Activated CD8-positive, alpha-beta memory T cell treated with anti-CD3 and anti-CD28 coated beads for 36 hours (primary cell): ENCODE measurements at regions not wholly inside any gene's neighbourhood (a gene's known extent, or its start where the extent isn't known, plus 50 kb on each side); places are given as distances from the start of the nearest gene placed in this dataset.

Experiments
- CTCF ChIA-PET: fragments of 350-600 bp; sonication (Branson Sonifier 250); formaldehyde crosslinking; loops from one replicate; lab custom pipeline; 2021; ENCODE audit warnings: antibody characterized with exemption; lab: Charles Lee
- POLR2A ChIA-PET: fragments of 350-600 bp; sonication (Branson Sonifier 250); formaldehyde crosslinking; loops from one replicate; lab custom pipeline; 2021; ENCODE audit warnings: antibody characterized with exemption; lab: Charles Lee

GRCh38 chr4:122555216-122555615, 65.7 kb downstream of the IL21 start:
- POLR2A ChIA-PET: no interaction called here
- CTCF ChIA-PET: no interaction called here

DNA sequence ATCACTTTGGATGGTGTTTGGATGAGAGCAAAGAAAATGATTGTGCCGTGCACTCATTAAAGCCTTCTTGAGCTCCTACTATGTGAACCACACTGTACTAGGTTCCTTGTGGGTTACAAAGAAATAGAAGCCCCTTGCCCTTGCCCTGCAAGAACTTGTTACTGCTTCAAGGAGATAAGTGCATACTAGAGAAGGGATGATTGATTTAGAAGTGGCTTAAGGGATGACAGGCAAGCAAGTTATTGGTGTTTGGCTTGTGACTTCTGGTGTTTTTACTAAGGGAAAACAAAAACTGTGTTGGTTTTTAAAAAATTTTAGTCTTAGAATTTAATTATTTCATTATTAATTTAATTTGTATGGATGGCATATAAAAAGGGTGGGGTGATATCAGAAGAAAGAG, 67.4 kb downstream of the IL21 start:
- CTCF ChIA-PET: no interaction called here
- POLR2A ChIA-PET: no interaction called here

- ChIA-PET CTCF (no interaction called here), POLR2A (no interaction called here)
Observed at GRCh38 chr4:122552898-122553297, 68.0 kb downstream of the IL21 start.

GRCh38 chr4:122548886-122549630, 71.8 kb downstream of the IL21 start:
- ChIA-PET POLR2A (no interaction called here), CTCF (no interaction called here)

DNA sequence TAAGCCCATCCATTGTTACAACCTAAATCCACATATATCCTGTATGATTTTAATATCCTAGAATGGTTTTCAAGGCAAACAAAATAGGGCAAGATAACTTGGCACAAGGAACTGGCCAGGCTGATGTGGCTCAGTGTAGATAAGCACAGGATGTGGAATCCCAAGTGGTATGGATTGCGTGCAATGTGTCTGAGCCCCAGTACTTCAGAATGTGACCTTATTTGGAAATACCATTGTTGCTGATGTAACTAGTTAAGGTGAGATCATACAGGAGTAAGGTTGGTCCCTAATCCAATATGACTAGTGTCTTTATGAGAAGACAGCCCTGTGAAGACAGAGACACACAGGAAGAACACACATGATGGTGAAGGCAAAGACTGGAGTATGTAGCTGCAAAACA, 72.4 kb downstream of the IL21 start:
- ChIA-PET CTCF (no interaction called here), POLR2A (no interaction called here)

- ChIA-PET POLR2A (no interaction called here), CTCF (interaction anchor here (1.1 to 1.9 kb wide), 2 partner anchors 9 to 36 kb away, joined by 3 to 5 read pairs; no protein-coding TSS in a partner anchor)
Observed at GRCh38 chr4:122542411-122543236, 78.2 kb downstream of the IL21 start.

- POLR2A ChIA-PET: no interaction called here
- CTCF ChIA-PET: interaction anchor here (0.9 to 1.9 kb wide), 4 partner anchors 9 to 89 kb away, joined by 3 to 5 read pairs (median 3); no protein-coding TSS in a partner anchor
Observed at GRCh38 chr4:122541996-122542395, 78.9 kb downstream of the IL21 start.

- CTCF ChIA-PET: no interaction called here
Observed at GRCh38 chr4:122540838-122541237, 80.0 kb downstream of the IL21 start.

DNA sequence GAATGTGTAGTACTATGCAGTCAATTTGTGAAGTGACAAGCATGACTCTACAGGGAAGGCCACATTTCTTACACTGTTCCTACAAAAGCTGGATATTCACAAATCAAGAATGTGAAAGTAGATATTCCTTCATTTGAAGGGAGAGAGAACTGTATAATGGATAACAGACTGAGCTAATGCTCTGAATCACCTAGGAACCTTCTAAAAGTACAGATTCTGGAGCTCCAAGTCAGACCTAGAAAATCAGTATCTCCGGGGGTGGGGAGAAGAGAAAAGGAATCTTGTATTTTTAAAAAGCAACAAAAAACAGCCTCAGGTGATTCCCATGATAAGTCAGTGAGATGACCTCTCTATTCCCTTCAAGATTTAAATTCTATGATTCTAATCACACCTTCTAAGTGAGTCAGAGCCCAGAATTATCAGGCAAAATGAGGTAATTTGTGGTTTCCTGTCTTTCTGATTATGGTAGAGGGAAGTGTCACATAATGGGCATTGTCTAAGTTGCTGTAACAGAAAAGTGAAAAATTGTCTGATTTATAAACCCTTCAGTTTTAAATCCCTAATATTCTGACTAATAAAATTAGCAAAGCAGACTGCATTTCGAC, 80.9 kb downstream of the IL21 start:
- ChIA-PET POLR2A (no interaction called here), CTCF (no interaction called here)

More at GRCh38 chr4:122540838-122541237, 80.0 kb downstream of the IL21 start:
- POLR2A ChIA-PET: no interaction called here

- POLR2A ChIA-PET: no interaction called here
- CTCF ChIA-PET: no interaction called here
Observed at GRCh38 chr4:122537388-122538135, 81.0 kb upstream of the IL2 start.

GRCh38 chr4:122536001-122536400, 79.5 kb upstream of the IL2 start:
- ChIA-PET POLR2A (no interaction called here), CTCF (no interaction called here)

- POLR2A ChIA-PET: no interaction called here
- CTCF ChIA-PET: no interaction called here
Observed at GRCh38 chr4:122534776-122535175, 78.3 kb upstream of the IL2 start.

DNA sequence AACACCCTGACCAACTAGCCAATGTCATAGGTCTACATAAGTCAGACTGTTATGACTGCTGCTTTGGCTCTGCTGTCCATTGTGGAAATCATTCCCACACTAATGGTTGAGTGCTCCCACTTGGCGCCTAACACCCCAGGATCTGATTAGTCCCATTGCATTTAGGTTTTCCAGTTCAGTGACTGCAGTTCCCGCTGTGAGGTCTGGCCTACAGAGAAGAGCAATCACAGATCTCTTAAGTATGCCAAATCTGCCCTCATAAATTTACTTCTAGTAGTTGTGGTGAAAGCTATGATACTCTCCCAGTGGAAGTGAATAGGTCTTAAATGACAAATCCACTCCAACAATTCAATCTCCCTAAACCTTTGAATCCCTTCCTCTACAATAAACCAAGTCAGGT, 77.3 kb upstream of the IL2 start:
- ChIA-PET CTCF (interaction anchor here (1.0 kb wide), 1 partner anchor 8 kb away, joined by 3 read pairs; no protein-coding TSS in a partner anchor), POLR2A (no interaction called here)

DNA sequence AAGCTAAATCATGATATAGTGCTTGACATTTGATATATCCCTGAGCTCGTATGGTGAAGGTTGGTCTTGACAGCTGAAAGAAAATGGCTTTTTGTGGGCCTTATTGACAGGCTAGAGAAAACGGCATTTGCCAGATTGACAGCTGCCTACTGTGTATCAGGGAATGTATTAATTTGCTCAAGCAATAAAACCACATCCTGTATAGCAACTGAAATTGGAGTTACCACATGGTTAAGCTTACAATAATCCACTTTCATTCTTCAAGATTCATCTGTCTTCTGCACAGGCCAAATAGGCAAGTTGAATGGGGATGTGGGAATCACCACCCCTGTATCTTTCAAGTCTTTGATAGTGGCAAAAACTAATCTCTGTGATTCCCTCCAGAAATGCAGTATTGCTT, 76.2 kb upstream of the IL2 start:
- CTCF ChIA-PET: interaction anchor here (1.0 kb wide), 1 partner anchor 9 kb away, joined by 3 read pairs; no protein-coding TSS in a partner anchor

DNA sequence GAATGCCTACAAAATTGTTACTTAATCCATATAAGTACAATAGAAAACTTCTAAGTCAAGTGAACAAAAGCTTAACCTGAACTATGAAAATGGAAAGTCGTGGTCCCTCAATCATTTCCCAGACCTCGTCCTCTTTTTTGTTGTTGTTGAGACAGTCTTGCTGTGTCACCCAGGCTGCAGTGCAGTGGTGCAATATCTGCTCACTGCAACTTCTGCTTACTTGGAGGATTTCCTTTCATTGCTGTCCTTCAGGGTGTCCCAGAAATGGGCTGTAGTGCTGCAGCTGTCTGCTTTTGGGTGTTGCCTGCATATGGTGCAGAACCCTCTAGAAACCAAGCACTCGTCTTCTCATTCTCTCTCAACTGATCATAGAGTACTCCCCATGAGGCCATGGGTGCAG, 75.0 kb upstream of the IL2 start:
- POLR2A ChIA-PET: no interaction called here
- CTCF ChIA-PET: no interaction called here

More for the DNA sequence above, 76.2 kb upstream of the IL2 start:
- POLR2A ChIA-PET: no interaction called here

DNA sequence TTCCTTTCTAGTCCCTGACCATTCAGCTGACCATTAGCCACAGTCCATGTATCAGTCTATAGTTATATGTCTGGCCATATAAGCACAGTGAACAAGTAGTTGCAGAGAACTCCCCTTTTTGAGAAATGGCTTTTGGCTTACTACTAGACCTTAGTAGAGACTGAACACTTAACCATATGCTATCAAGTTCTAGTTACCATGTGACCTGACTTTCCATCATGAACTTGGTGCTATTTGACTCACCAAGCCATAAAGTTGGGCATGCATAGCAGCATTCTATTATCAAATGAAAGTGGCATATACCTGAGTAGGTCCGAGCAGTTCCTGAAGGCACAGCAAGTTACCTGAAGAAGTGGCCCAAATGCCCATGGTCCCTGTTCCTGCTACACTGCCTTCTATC, 74.5 kb upstream of the IL2 start:
- CTCF ChIA-PET: no interaction called here

DNA sequence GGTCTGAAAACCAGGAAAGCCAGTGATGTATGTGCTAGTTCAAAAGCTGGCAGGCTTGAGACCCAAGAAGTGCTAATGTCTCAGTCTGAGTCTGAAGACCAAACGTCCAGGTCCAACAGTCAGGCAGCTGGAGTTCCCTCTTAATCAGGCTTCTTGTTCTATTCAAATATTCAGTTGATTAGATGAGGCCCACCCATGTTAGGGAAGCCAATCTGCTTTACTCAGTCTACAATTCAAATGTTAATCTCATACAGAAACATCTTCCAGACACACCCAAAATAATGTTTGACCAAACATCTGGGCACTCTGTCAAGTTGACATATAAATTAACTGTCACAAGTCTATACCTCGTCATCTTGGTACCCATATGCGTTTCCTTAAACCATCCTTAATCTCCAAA, 72.4 kb upstream of the IL2 start:
- CTCF ChIA-PET: no interaction called here
- POLR2A ChIA-PET: no interaction called here

More for the DNA sequence above, 74.5 kb upstream of the IL2 start:
- POLR2A ChIA-PET: no interaction called here

DNA sequence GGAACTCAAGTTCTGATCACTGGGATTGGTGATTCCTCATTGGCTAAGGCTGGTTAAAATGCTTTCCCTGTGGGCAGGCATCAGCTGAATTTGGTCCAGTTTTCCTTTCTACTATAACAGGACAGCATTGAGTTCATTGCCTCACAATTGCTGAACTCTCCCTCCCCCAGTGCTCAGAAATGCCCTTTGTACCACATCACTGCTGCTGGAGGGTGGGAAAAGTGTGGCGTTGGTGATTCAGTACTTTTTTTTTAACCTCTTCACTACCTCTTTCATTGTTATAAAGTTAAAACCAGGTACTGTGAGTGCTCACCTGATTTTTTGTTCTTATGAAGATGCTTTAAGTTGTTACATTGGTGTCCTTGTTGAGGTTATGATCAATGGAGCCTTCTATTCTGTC, 69.3 kb upstream of the IL2 start:
- ChIA-PET POLR2A (no interaction called here), CTCF (interaction anchor here (0.7 kb wide), 1 partner anchor 161 kb away, joined by 3 read pairs; no protein-coding TSS in a partner anchor)

- ChIA-PET CTCF (no interaction called here), POLR2A (interaction anchor here (0.6 kb wide), 1 partner anchor 14 kb away, joined by 9 read pairs; no protein-coding TSS in a partner anchor)
Observed at GRCh38 chr4:122524176-122524575, 67.7 kb upstream of the IL2 start.
